B cell (primary cell): ENCODE measurements at regions not wholly inside any gene's neighbourhood (a gene's known extent, or its start where the extent isn't known, plus 50 kb on each side); places are given as distances from the start of the nearest gene placed in this dataset.

ENCODE experiments used
- CTCF ChIP-seq: fragments of 200-600 bp; IDR thresholded peaks from one replicate; pipeline ENCODE4 v1.8.0; 2022; ENCODE audit warnings: antibody characterized with exemption, mild to moderate bottlenecking
- EZH2 ChIP-seq: IDR thresholded peaks from 2 replicates; pipeline ENCODE4 v1.6.1; 2012; ENCODE audit warnings: borderline replicate concordance, low read depth, mild to moderate bottlenecking, moderate library complexity, low read length; ENCODE audit not compliant: insufficient read depth, poor library complexity, severe bottlenecking

- TF ChIP-seq EZH2 (no peak), CTCF (no peak)
Observed at GRCh38 chr2:67752199-67752598, 310.6 kb downstream of the C1D start.
